Left ventricle myocardium inferior (tissue), 1 donor: ENCODE measurements at regions not wholly inside any gene's neighbourhood (a gene's known extent, or its start where the extent isn't known, plus 50 kb on each side); places are given as distances from the start of the nearest gene placed in this dataset. TPM values are rescaled to one million over a fixed set of nuclear protein-coding genes. Genes with fewer than 3 reads are reported as not detected.

Experiments used
- DNase-seq: peaks from one replicate; pipeline ENCODE4 v3.0.0-alpha.2; 2020
- H3K27ac ChIP-seq: fragments of 200-600 bp; replicated peaks from 2 replicates; pipeline ENCODE4 v1.8.0; 2021
- H3K27me3 ChIP-seq: fragments of 200-600 bp; 2 replicates; pipeline ENCODE4 v1.8.0; 2021; ENCODE audit warnings: low read depth
- H3K36me3 ChIP-seq: fragments of 200-600 bp; 2 replicates; pipeline ENCODE4 v1.8.0; 2021
- H3K4me1 ChIP-seq: fragments of 200-600 bp; 2 replicates; pipeline ENCODE4 v1.8.0; 2021
- H3K4me3 ChIP-seq: fragments of 200-600 bp; 2 replicates; pipeline ENCODE4 v1.8.0; 2021; ENCODE audit warnings: mild to moderate bottlenecking, moderate library complexity
- H3K9me3 ChIP-seq: fragments of 200-600 bp; replicated peaks from 2 replicates; pipeline ENCODE4 v1.8.0; 2021
- intact Hi-C: fragments of 100-400 bp; cut with micrococcal nuclease; formaldehyde crosslinking; loops from one replicate; pipeline ENCODE4 v1.11.0; 2022
- microRNA-seq: library from miRNA; unstranded; fragments of <30 nt; microRNA quantifications from one replicate; pipeline ENCODE4 v1.2.0, GENCODE V29; 2020
- TF ChIP-seq, protein P1 (sequence below): fragments of 200-600 bp; IDR thresholded peaks from 2 replicates; pipeline ENCODE4 v1.8.0; 2021; ENCODE audit warnings: antibody characterized with exemption, mild to moderate bottlenecking, borderline replicate concordance
- donor health status: DM: no; HTN: yes; CAD: no; lungs with severe emphysema.

DNA sequence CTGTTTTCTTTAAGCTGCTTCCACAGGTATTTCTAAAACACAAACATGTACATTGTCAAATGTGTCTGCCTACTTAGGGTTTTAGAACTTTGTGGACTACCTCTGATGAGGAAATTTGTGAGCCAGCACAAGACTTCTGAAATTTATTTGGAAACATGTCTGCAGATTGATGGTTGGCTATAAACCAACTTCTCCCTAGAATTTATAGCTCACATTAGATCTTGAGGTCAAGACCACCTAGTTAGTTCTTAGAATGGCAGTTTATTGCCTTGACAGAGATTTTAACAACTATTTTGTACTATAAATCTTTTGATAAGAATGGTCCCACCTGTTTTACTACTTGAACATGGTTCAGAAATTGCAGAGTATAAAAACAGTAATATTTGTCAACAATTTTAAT is 72.7 kb upstream of the AADAT start:
- intact Hi-C loops = no loop called here
- Histone ChIP-seq H3K27me3 (no peaks in the 10 kb centered on the region), H3K9me3 (peaks cover 21% of the 10 kb centered on the region), H3K36me3 (no peaks in the 10 kb centered on the region), H3K4me3 (no peak overlapping the region), H3K27ac (no peak overlapping the region), H3K4me1 (no peaks in the 10 kb centered on the region)
- TF ChIP-seq, protein P1, sequence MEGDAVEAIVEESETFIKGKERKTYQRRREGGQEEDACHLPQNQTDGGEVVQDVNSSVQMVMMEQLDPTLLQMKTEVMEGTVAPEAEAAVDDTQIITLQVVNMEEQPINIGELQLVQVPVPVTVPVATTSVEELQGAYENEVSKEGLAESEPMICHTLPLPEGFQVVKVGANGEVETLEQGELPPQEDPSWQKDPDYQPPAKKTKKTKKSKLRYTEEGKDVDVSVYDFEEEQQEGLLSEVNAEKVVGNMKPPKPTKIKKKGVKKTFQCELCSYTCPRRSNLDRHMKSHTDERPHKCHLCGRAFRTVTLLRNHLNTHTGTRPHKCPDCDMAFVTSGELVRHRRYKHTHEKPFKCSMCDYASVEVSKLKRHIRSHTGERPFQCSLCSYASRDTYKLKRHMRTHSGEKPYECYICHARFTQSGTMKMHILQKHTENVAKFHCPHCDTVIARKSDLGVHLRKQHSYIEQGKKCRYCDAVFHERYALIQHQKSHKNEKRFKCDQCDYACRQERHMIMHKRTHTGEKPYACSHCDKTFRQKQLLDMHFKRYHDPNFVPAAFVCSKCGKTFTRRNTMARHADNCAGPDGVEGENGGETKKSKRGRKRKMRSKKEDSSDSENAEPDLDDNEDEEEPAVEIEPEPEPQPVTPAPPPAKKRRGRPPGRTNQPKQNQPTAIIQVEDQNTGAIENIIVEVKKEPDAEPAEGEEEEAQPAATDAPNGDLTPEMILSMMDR = no peak
- DNase-seq = no peak

DNA sequence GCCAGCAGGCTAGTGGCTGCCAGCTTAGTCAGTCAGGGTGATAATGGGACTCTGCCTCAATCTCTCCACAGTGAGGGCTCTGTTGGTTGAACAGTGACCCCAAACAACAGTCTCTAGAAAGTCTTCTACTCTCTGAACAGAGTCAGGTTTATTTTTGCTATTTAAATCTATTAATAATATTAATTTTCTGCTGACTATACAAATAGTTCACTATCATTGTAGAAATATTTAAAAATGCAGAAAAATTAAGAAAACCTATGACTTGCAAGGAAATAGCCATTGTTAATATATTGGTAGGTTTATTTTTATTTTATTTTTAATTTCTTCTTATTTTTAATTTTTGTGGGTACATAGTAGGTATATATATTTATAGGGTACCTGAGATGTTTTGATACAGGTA is 67.9 kb upstream of the AADAT start:
- H3K36me3 ChIP-seq = no peaks in the 10 kb centered on the region
- H3K9me3 ChIP-seq = peaks cover 42% of the 10 kb centered on the region
- intact Hi-C loops = no loop called here
- DNase-seq = no peak
- H3K4me3 ChIP-seq = no peak overlapping the region
- no peak overlapping the region for H3K27ac ChIP-seq
- H3K27me3 ChIP-seq = no peaks in the 10 kb centered on the region
- H3K4me1 ChIP-seq = no peaks in the 10 kb centered on the region
- TF ChIP-seq, protein P1 = no peak

DNA sequence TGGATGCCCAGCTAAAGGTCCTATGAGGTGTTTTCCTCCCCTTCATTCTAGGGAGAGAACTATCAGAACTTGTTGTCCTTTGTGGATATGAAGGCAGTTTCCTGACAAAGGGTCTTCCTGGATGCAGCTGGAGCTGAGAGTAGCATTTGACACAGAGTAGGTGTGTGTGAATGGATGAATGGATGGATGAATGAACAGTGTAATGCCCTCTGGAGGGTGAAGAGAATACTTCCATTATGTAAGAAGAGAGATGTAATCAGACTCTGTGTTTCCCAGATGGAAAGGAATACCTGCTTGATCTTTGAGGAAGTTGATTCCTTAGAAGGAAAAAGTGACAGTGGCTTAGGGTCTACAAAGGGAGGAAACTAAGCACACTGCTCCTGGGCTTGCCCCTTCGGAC is 55.4 kb upstream of the AADAT start:
- TF ChIP-seq, protein P1 = no peak
- no peaks in the 10 kb centered on the region for H3K36me3 ChIP-seq
- no peak overlapping the region for H3K4me3 ChIP-seq
- intact Hi-C loops = no loop called here
- DNase-seq = no peak
- no peaks in the 10 kb centered on the region for H3K4me1 ChIP-seq
- H3K9me3 ChIP-seq = no peaks in the 10 kb centered on the region
- no peaks in the 10 kb centered on the region for H3K27me3 ChIP-seq
- no peak overlapping the region for H3K27ac ChIP-seq

DNA sequence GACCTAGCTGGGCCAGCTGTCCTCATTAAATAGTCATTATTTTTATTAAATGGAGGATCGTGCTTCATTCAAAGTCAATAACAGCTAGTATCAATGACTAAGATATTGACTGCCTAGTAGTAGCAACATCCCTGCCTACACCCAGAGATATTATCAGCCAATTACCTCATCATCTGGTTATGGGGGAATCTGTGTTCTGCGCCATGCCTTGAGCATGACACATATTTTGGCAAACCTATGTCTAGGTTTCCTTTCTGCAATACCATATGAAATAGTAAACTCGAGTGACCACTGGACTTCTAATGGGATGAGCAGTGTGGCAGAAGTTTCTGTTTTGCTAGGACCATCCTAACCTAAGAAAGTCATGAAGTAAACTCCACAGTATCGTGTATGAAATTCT is 50.0 kb upstream of the AADAT start:
- Histone ChIP-seq H3K27me3 (peaks cover 4% of the 10 kb centered on the region), H3K4me1 (no peaks in the 10 kb centered on the region), H3K36me3 (no peaks in the 10 kb centered on the region), H3K9me3 (no peaks in the 10 kb centered on the region), H3K4me3 (no peak overlapping the region), H3K27ac (no peak overlapping the region)
- TF ChIP-seq, protein P1 = no peak
- DNase-seq = no peak
- intact Hi-C loops = no loop called here

Small RNA genes in the stretch of these regions (microRNA-seq; reads per million reads assigned to microRNA genes)
- not detected for gene MIR6082
